HUES64 (cell line): ENCODE measurements at regions not wholly inside any gene's neighbourhood (a gene's known extent, or its start where the extent isn't known, plus 50 kb on each side); places are given as distances from the start of the nearest gene placed in this dataset.
A peak's percentile ranks its signal among the peaks of the same experiment; 100 is the strongest.
"Not testable (repeated sequence)": the region's sequence is repeated elsewhere in the genome, so short reads cannot be mapped to it uniquely, and the experiment has no call there.

Experiments
- H3K27ac ChIP-seq: 2 replicates; pipeline ENCODE4 v1.7.0; 2013; ENCODE audit warnings: low read depth, low read length, inconsistent platforms
- H3K27me3 ChIP-seq: 2 replicates; pipeline ENCODE4 v1.6.1; 2013; ENCODE audit warnings: mild to moderate bottlenecking, low read length; ENCODE audit not compliant: insufficient read depth
- H3K36me3 ChIP-seq: 2 replicates; pipeline ENCODE4 v1.6.1; 2013; ENCODE audit warnings: mild to moderate bottlenecking, low read length; ENCODE audit not compliant: insufficient read depth
- H3K4me1 ChIP-seq: 2 replicates; pipeline ENCODE4 v1.6.1; 2013; ENCODE audit warnings: mild to moderate bottlenecking, low read length, moderate library complexity; ENCODE audit not compliant: insufficient read depth
- H3K4me3 ChIP-seq: 2 replicates; pipeline ENCODE4 v1.5.1; 2013; ENCODE audit warnings: mild to moderate bottlenecking, low read length, moderate library complexity
- H3K9ac ChIP-seq: 2 replicates; pipeline ENCODE4 v1.6.1; 2013; ENCODE audit warnings: mild to moderate bottlenecking, low read depth, low read length
- H3K9me3 ChIP-seq: 2 replicates; pipeline ENCODE4 v1.6.1; 2013; ENCODE audit warnings: low read depth, low read length; ENCODE audit not compliant: insufficient read depth
- WGBS: fragments of 150-250, 120-280 bp; methylation state at CpG from one replicate; pipeline ENCODE4 v1.1.7; 2013; ENCODE audit warnings: missing lambda C conversion rate; 5-methylcytosine and 5-hydroxymethylcytosine counted together

DNA sequence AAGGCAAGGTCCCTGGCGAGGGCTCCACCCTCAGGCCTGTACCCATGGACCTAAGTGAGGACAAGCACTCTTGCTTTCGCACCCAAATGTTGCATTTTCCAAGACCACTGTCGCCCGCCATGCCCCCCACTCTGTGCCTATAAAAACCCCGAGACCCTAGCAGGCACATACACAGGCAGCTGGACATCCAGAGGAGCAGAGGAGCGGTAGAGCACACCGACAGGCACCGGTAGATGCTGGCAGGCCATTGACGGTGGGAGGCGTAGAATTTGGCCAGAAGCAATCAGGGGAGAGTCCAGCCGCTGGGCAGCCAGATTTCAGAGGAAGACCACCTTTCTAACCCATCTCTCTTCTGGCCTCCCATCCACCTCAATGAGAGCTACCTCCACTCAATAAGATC, 715.2 kb upstream of the AADAT start:
- no peaks in the 10 kb centered on the region for H3K36me3 ChIP-seq
- H3K4me1 ChIP-seq: no peaks in the 10 kb centered on the region
- no peak overlapping the region for H3K27ac ChIP-seq
- H3K9me3 ChIP-seq: no peaks in the 10 kb centered on the region
- H3K4me3 ChIP-seq: no peak overlapping the region
- no peak overlapping the region for H3K9ac ChIP-seq
- WGBS: 96% methylated on average over 11 of the region's 11 CpGs
- H3K27me3 ChIP-seq: no peaks in the 10 kb centered on the region

DNA sequence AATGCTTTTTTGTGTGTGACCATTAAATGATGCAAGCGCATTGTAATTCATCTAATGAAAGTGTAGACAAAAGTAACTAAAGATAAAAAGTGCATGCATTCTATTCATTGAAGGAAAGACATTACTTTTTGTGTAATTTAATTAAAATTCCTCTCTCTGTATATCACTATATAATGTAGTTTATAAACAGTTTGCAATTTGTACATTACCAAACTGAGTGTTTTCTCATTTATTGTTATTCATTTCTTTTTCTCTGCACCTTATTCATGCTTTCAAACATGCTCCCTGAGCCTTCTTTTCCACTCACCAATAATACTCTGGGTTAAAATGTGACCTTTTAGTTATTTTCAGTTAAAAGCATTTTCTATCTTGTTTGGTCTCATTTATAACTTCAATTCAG, 713.7 kb upstream of the AADAT start:
- Histone ChIP-seq H3K9me3 (no peaks in the 10 kb centered on the region), H3K4me1 (no peaks in the 10 kb centered on the region), H3K4me3 (no peak overlapping the region), H3K27ac (no peak overlapping the region), H3K36me3 (no peaks in the 10 kb centered on the region), H3K27me3 (no peaks in the 10 kb centered on the region), H3K9ac (no peak overlapping the region)
- WGBS: 100% methylated on average over 1 of the region's 1 CpG

DNA sequence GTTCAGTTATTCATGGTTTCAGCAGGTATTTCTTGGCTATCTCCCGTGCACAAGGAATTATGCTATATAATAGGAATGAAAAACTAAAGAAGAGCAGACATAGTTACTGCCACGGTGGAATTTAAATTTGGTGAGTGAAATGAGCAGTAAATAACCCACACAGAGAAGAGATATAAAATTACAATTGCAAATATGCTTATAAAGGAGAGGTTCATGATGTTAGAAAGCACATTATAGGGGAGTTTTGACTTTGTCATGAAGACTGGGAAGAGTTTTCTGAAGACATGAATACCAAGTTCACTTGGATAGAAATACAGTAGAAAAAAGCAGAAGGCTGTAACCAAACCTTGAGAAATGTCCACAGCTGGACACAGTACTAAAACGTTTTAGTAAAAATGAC, 712.0 kb upstream of the AADAT start:
- Histone ChIP-seq H3K27ac (no peak overlapping the region), H3K27me3 (no peaks in the 10 kb centered on the region), H3K36me3 (no peaks in the 10 kb centered on the region), H3K4me3 (no peak overlapping the region), H3K9me3 (no peaks in the 10 kb centered on the region), H3K4me1 (no peaks in the 10 kb centered on the region), H3K9ac (no peak overlapping the region)
- WGBS: 87% methylated on average over 2 of the region's 3 CpGs

DNA sequence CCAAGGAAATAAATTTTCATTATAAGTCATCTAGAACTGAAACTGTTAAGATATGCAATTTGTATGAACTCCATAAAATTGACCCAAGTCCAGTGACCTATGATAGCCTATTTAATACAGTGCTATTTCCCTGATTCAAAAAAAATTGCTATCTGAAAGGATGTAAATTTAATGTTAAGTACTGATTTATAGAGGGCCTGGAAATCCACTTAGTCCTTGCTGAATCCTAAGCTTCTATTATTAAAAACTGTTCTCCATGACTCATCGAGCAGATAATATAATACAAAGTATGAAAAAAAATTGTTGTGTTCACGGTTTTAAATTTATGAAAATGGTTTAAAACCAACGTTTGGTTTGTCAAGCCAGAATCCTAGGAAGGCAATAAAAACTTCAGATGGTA, 704.8 kb upstream of the AADAT start:
- Histone ChIP-seq H3K9ac (no peak overlapping the region), H3K4me3 (no peak overlapping the region), H3K9me3 (0 out of 2 replicates have a peak, but pooled peaks cover 3% of the 10 kb centered on the region), H3K4me1 (no peaks in the 10 kb centered on the region), H3K27me3 (no peaks in the 10 kb centered on the region), H3K36me3 (no peaks in the 10 kb centered on the region), H3K27ac (no peak overlapping the region)
- WGBS: 94% methylated on average over 3 of the region's 3 CpGs

DNA sequence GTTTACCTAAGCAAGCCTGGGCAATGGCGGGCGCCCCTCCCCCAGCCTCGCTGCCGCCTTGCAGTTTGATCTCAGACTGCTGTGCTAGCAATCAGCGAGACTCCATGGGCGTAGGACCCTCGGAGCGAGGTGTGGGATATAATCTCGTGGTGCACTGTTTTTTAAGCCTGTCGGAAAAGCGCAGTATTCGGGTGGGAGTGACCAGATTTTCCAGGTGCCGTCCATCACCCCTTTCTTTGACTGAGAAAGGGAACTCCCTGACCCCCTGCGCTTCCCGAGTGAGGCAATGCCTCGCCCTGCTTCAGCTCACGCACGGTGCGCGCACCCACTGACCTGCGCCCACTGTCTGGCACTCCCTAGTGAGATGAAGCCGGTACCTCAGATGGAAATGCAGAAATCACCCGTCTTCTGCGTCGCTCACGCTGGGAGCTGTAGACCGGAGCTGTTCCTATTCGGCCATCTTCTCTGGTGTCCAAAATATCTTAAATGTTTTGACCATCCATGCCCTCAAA, 698.8 kb upstream of the AADAT start:
- peak overlapping the region; percentile 42 for H3K4me3 ChIP-seq
- not testable (repeated sequence) for H3K27me3 ChIP-seq, H3K9me3 ChIP-seq, H3K27ac ChIP-seq, H3K4me1 ChIP-seq, H3K36me3 ChIP-seq
- peak overlapping the region; percentile 55; the same call in 1 of the 2 replicates for H3K9ac ChIP-seq
- WGBS: 77% methylated on average over 26 of the region's 28 CpGs

DNA sequence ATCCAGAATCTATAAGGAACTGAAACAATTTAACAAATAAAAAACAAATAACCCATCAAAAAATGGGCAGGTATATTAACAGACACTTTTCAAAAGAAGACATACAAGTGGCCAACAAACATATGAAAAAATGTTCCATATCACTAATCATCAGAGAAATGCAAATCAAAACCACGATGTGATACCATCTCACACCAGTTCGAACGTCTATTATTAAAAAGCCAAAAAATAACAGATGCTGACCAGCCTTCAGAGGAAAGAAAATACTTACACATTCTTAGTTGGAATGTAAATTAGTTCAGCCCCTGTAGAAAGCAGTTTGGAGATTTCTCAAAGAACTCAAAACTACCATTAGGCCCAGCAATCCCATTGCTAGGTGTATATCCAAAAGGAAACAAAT, 687.9 kb upstream of the AADAT start:
- Histone ChIP-seq H3K9me3 (no peaks in the 10 kb centered on the region), H3K4me3 (no peak overlapping the region), H3K27me3 (no peaks in the 10 kb centered on the region), H3K27ac (no peak overlapping the region), H3K36me3 (no peaks in the 10 kb centered on the region), H3K9ac (no peak overlapping the region), H3K4me1 (no peaks in the 10 kb centered on the region)
- WGBS: 99% methylated on average over 3 of the region's 3 CpGs

DNA sequence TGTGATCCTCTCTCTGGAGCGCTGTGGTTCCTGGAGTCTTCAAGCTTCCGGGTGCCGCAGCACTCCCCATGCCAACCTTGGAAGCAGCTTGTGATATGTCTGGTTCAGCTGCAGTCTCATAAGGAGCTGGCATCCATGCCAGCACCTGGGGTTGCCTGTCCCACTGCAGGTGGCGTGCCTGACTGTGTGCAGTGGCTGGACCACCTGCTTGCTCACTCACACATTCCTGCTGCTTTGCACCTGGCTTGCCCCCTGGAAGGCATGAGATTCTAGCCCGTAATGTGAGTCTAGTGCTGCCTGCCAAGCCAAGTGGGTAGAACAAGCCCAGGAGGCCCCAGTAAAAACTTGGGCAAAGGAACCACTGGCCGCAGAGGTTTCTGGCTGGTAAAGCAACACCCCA, 687.2 kb upstream of the AADAT start:
- H3K9me3 ChIP-seq: no peaks in the 10 kb centered on the region
- H3K27me3 ChIP-seq: no peaks in the 10 kb centered on the region
- H3K9ac ChIP-seq: no peak overlapping the region
- H3K4me1 ChIP-seq: no peaks in the 10 kb centered on the region
- H3K27ac ChIP-seq: no peak overlapping the region
- no peak overlapping the region for H3K4me3 ChIP-seq
- H3K36me3 ChIP-seq: no peaks in the 10 kb centered on the region
- WGBS: 96% methylated on average over 6 of the region's 6 CpGs

DNA sequence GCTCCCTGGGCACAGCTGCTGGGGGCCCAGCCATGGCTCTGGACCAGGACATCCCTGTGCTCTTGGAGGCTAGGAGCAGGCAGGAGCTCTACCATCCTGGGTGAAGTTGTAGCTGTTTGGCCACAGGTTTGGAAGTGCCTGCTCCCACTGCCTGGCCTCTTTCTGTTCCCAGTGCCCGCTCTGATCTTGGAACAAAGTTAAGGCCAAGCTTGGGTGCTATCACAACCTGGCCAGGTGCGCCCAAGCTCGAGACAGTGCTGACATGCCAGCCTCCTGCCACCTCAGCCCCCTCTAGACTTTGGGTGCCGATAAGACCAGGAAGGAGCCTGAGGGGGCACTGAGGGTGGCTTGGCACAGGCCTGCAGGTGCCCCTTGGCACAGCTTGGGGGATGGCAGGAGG, 686.1 kb upstream of the AADAT start:
- Histone ChIP-seq H3K36me3 (no peaks in the 10 kb centered on the region), H3K9ac (no peak overlapping the region), H3K4me3 (no peak overlapping the region), H3K9me3 (no peaks in the 10 kb centered on the region), H3K27ac (no peak overlapping the region), H3K27me3 (no peaks in the 10 kb centered on the region), H3K4me1 (no peaks in the 10 kb centered on the region)
- 96% methylated on average over 4 of the region's 4 CpGs for WGBS

DNA sequence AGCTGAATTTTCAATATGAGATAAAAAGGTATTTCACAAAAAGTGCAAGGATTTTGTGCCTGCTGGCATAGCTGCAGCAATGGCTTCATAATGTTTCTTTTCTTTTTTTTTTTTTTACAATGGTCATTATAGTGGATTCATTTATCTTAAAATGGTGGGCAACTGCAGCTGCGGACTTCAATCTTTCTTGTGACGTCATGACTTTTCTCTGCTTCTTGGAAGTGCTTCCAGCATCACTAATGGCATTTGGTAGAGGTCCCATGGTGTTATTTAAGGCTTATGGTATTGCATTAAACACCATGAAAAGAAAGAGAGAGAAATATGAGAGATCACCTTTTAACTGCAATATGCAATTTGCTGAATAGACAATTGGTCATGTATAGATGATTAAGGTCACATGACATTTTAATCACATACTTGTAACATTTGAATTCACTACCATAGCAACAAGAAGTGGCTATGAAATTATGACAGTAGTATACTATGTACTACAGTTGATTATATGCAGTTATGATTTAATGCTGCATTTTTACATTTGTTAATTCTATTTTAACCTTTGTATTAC, 684.0 kb upstream of the AADAT start:
- Histone ChIP-seq H3K27ac (no peak overlapping the region), H3K9ac (no peak overlapping the region), H3K4me3 (no peak overlapping the region), H3K9me3 (no peaks in the 10 kb centered on the region), H3K4me1 (no peaks in the 10 kb centered on the region), H3K36me3 (no peaks in the 10 kb centered on the region), H3K27me3 (no peaks in the 10 kb centered on the region)
- 96% methylated on average over 2 of the region's 2 CpGs for WGBS

DNA sequence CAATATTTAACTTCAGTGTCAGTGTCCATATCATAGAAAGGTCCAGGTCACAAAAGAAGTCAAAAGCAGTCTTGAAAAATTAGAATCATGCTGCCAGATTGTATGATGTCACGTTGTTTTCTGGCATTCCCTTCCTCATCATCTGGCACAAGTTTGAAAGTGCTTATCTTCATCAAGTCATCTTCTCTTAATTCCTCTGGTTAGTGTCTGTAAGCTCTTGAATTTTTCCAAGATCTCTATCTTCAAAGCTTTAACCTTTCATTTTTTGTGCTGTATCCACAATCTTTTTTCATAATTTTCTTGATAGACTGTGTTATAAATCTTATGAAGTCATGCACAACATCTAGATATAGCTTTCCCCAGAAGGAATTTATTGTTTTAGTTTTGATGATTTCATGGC, 682.7 kb upstream of the AADAT start:
- H3K36me3 ChIP-seq: no peaks in the 10 kb centered on the region
- H3K27ac ChIP-seq: no peak overlapping the region
- H3K27me3 ChIP-seq: no peaks in the 10 kb centered on the region
- no peaks in the 10 kb centered on the region for H3K4me1 ChIP-seq
- H3K4me3 ChIP-seq: no peak overlapping the region
- WGBS: 88% methylated on average over 1 of the region's 1 CpG
- H3K9ac ChIP-seq: no peak overlapping the region
- no peaks in the 10 kb centered on the region for H3K9me3 ChIP-seq

DNA sequence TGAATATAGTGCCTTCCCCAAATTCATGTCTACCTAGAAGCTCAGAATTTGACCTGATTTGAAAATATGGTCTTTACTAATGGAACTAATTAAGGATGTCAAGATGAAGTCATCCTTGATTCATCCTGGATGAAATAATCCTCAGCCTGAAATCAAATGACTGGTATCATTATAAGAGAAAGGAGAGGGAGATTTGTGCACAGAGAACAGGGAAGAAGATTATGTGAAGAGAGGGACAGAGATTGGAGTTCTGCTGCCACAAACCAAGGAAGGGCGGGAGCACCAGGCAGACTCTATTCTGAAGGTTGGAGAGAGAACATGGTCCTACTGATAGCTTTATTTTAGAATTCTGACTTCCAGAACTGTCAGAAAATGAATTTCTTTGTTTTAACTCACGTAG, 680.9 kb upstream of the AADAT start:
- no peaks in the 10 kb centered on the region for H3K36me3 ChIP-seq
- H3K9ac ChIP-seq: no peak overlapping the region
- H3K4me3 ChIP-seq: no peak overlapping the region

DNA sequence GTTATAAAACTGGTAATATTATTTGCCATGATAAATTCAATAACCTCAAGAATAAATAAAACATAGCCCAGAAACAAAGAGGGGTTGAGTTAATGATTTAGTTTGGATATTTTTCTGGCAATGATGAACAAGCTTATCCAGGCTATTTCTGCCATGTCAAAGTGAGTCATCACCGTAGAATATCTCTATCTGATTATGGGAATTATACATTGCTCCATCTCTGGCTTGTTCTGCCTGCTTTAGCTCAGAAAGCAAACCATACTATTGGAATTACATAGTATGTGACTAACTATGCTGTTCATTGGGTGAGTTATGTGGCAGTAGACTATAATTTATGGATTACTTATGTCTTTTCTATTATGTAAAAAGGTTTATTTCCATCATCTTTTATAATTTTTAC, 680.1 kb upstream of the AADAT start:
- Histone ChIP-seq H3K27me3 (no peaks in the 10 kb centered on the region), H3K27ac (no peak overlapping the region), H3K9me3 (no peaks in the 10 kb centered on the region), H3K9ac (no peak overlapping the region), H3K4me1 (no peaks in the 10 kb centered on the region), H3K36me3 (no peaks in the 10 kb centered on the region), H3K4me3 (no peak overlapping the region)
- WGBS: 80% methylated on average over 1 of the region's 1 CpG

More for the DNA sequence above, 680.9 kb upstream of the AADAT start:
- H3K27ac ChIP-seq: no peak overlapping the region
- 98% methylated on average over 1 of the region's 2 CpGs for WGBS
- H3K4me1 ChIP-seq: no peaks in the 10 kb centered on the region
- no peaks in the 10 kb centered on the region for H3K27me3 ChIP-seq
- H3K9me3 ChIP-seq: no peaks in the 10 kb centered on the region
